ENCODE measurements at regions not wholly inside any gene's neighbourhood (a gene's known extent, or its start where the extent isn't known, plus 50 kb on each side); places are given as distances from the start of the nearest gene placed in this dataset.

DNA sequence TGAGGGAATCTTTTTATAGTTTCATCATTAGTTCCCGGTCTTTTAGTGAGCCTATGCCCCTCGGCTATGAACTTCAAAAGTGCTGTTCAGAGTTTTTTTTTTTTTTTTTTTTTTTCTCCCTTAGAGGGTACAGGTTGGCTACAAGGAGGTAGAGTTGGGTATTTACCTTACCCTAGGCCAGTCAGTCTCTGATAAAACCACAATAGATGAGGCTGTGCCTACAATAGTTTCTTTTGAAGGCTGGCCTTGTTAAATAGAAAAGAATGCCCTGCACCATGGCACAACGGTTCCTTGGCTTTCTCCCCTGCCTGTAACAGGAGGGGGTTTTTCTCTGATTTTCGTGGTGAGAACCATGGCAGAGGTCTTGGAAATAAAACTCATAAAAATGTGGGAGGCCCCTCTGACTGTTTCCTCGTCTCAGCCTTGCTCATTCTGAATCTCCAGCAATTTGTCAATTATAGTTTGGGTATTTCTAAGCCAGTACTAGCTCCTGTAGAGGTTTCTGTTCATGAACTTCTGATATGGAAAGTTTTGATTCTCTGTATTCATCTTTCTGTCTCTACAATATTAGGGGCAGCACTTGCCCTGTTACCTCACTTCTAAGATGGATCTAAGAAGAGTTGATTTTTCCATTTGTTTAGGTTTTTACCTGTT is 152.0 kb downstream of the MTRR start:
- TF ChIP-seq, protein P1, sequence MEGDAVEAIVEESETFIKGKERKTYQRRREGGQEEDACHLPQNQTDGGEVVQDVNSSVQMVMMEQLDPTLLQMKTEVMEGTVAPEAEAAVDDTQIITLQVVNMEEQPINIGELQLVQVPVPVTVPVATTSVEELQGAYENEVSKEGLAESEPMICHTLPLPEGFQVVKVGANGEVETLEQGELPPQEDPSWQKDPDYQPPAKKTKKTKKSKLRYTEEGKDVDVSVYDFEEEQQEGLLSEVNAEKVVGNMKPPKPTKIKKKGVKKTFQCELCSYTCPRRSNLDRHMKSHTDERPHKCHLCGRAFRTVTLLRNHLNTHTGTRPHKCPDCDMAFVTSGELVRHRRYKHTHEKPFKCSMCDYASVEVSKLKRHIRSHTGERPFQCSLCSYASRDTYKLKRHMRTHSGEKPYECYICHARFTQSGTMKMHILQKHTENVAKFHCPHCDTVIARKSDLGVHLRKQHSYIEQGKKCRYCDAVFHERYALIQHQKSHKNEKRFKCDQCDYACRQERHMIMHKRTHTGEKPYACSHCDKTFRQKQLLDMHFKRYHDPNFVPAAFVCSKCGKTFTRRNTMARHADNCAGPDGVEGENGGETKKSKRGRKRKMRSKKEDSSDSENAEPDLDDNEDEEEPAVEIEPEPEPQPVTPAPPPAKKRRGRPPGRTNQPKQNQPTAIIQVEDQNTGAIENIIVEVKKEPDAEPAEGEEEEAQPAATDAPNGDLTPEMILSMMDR (IDR thresholded peaks at IDR 0.05; ENCODE audit: low read length): no peak
- TF ChIP-seq EZH2 (IDR thresholded peaks at IDR 0.05; ENCODE audit: borderline replicate concordance, low read length): no peak

All from OCI-LY1 (cell line).